Sigmoid colon (tissue), 4 donors: ENCODE measurements at regions not wholly inside any gene's neighbourhood (a gene's known extent, or its start where the extent isn't known, plus 50 kb on each side); places are given as distances from the start of the nearest gene placed in this dataset.

Source experiments
- EP300 ChIP-seq, 4 donors: sonication (generic); formaldehyde crosslinking; IDR thresholded peaks; one replicate each; pipeline ENCODE4 v1.6.1; 2017; ENCODE audit warnings: antibody characterized with exemption in 4 of 4
- POLR2A ChIP-seq, 2 donors: fragments of 450-650 bp; IDR thresholded peaks; one replicate each; pipeline ENCODE4 v1.6.1; 2016; ENCODE audit warnings: antibody characterized with exemption in 2 of 2, mild to moderate bottlenecking in 2 of 2, moderate library complexity in 2 of 2
- TF ChIP-seq, protein P1 (sequence below), 4 experiments: fragments of 450-650 bp in 3 of 4; fragments of 200-600 bp in 1 of 4; IDR thresholded peaks; one replicate each; pipeline ENCODE4 v1.5.1; 2016 to 2019; ENCODE audit warnings: antibody characterized with exemption in 4 of 4, mild to moderate bottlenecking in 3 of 4, moderate library complexity in 2 of 4

DNA sequence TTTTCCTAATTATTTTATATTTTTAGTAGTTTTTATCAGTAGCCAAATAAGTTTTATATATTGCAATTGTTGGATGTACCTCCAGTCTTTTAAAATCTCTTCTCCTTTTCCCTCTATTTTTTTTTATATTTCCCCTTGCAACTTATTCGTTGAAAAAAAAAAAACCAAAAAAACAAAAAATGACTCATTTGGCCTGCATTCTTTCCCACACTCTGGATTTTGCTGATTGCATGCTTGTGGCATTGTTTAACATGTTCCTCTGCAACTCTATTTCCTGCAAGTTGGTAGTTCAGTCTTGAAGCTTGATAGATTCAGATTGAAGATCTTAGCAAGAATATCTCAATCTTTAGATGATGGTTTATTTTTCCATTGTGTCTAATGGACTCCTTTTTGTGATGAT, 260.6 kb upstream of the BOD1L1 start:
- TF ChIP-seq, protein P1, sequence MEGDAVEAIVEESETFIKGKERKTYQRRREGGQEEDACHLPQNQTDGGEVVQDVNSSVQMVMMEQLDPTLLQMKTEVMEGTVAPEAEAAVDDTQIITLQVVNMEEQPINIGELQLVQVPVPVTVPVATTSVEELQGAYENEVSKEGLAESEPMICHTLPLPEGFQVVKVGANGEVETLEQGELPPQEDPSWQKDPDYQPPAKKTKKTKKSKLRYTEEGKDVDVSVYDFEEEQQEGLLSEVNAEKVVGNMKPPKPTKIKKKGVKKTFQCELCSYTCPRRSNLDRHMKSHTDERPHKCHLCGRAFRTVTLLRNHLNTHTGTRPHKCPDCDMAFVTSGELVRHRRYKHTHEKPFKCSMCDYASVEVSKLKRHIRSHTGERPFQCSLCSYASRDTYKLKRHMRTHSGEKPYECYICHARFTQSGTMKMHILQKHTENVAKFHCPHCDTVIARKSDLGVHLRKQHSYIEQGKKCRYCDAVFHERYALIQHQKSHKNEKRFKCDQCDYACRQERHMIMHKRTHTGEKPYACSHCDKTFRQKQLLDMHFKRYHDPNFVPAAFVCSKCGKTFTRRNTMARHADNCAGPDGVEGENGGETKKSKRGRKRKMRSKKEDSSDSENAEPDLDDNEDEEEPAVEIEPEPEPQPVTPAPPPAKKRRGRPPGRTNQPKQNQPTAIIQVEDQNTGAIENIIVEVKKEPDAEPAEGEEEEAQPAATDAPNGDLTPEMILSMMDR (IDR thresholded peaks at IDR 0.05): no peak
- TF ChIP-seq POLR2A (IDR thresholded peaks at IDR 0.05): no peak
- no peak for TF ChIP-seq EP300 (IDR thresholded peaks at IDR 0.05)
